ENCODE measurements at regions not wholly inside any gene's neighbourhood (a gene's known extent, or its start where the extent isn't known, plus 50 kb on each side); places are given as distances from the start of the nearest gene placed in this dataset.

- H3K9me3 Mint-ChIP-seq (ENCODE audit: unreplicated experiment): peaks cover 10% of the 10 kb centered on the region
- no peaks in the 10 kb centered on the region for H3K36me3 Mint-ChIP-seq (ENCODE audit: insufficient read depth, unreplicated experiment)
- H3K4me1 Mint-ChIP-seq (ENCODE audit: low read depth, unreplicated experiment): peaks cover 9% of the 10 kb centered on the region
- intact Hi-C loops (cut with micrococcal nuclease; ENCODE audit: unreplicated experiment): no loop called here
- H3K27me3 Mint-ChIP-seq (ENCODE audit: insufficient read depth, unreplicated experiment): no peaks in the 10 kb centered on the region
- Histone ChIP-seq H3K36me3 (ENCODE audit: control insufficient read depth, insufficient read depth, low read length) (no peaks in the 10 kb centered on the region), H3K27me3 (replicated peaks; ENCODE audit: control insufficient read depth, insufficient read depth, low read length) (no peaks in the 10 kb centered on the region), H3K4me1 (no peaks in the 10 kb centered on the region), H3K4me3 (ENCODE audit: low read depth, low read length) (no peak overlapping the region), H3K9me3 (no peaks in the 10 kb centered on the region)
- no peak overlapping the region for H3K4me3 Mint-ChIP-seq (ENCODE audit: unreplicated experiment)
- CTCF ChIA-PET: interaction anchor here (0.6 kb wide), 1 partner anchor 544 kb away, joined by 6 read pairs; no protein-coding TSS in a partner anchor
- POLR2A ChIA-PET: no interaction called here
- TF ChIP-seq CTCF (IDR thresholded peaks at IDR 0.05; ENCODE audit: insufficient read depth in 1 of 2, low read depth in 1 of 2, low read length in 1 of 2, severe bottlenecking in 1 of 2, unreplicated experiment in 1 of 2): no peak
- no peak overlapping the region for H3K27ac Mint-ChIP-seq (ENCODE audit: unreplicated experiment)
- no TSS peak for BruUV-seq (replicated peaks)
- no peak for DNase-seq
Measured at GRCh38 chr5:60417500-60418181, 282.3 kb downstream of the DEPDC1B start.

- H3K9me3 ChIP-seq: no peaks in the 10 kb centered on the region
- no peaks in the 10 kb centered on the region for H3K36me3 Mint-ChIP-seq (ENCODE audit: insufficient read depth, unreplicated experiment)
- H3K4me1 Mint-ChIP-seq (ENCODE audit: low read depth, unreplicated experiment): peaks cover 9% of the 10 kb centered on the region
- POLR2A ChIA-PET: no interaction called here
- DNase-seq: no peak
- CTCF ChIA-PET: no interaction called here
- no peaks in the 10 kb centered on the region for H3K27me3 ChIP-seq (replicated peaks; ENCODE audit: control insufficient read depth, insufficient read depth, low read length)
- no peak overlapping the region for H3K4me3 Mint-ChIP-seq (ENCODE audit: unreplicated experiment)
- H3K36me3 ChIP-seq (ENCODE audit: control insufficient read depth, insufficient read depth, low read length): no peaks in the 10 kb centered on the region
- intact Hi-C loops (cut with micrococcal nuclease; ENCODE audit: unreplicated experiment): no loop called here
- H3K27me3 Mint-ChIP-seq (ENCODE audit: insufficient read depth, unreplicated experiment): peaks cover 4% of the 10 kb centered on the region
- no peaks in the 10 kb centered on the region for H3K4me1 ChIP-seq
- BruUV-seq (replicated peaks): no TSS peak
- H3K9me3 Mint-ChIP-seq (ENCODE audit: unreplicated experiment): no peaks in the 10 kb centered on the region
- H3K27ac Mint-ChIP-seq (ENCODE audit: unreplicated experiment): no peak overlapping the region
- H3K4me3 ChIP-seq (ENCODE audit: low read depth, low read length): no peak overlapping the region
- TF ChIP-seq CTCF (IDR thresholded peaks at IDR 0.05; ENCODE audit: insufficient read depth in 1 of 2, low read depth in 1 of 2, low read length in 1 of 2, severe bottlenecking in 1 of 2, unreplicated experiment in 1 of 2): no peak
Measured at GRCh38 chr5:60415443-60415842, 284.5 kb downstream of the DEPDC1B start.

- H3K27me3 Mint-ChIP-seq (ENCODE audit: insufficient read depth, unreplicated experiment): peaks cover 4% of the 10 kb centered on the region
- ChIA-PET CTCF (no interaction called here), POLR2A (no interaction called here)
- DNase-seq: no peak
- H3K9me3 Mint-ChIP-seq (ENCODE audit: unreplicated experiment): no peaks in the 10 kb centered on the region
- no peak for TF ChIP-seq CTCF (IDR thresholded peaks at IDR 0.05; ENCODE audit: insufficient read depth in 1 of 2, low read depth in 1 of 2, low read length in 1 of 2, severe bottlenecking in 1 of 2, unreplicated experiment in 1 of 2)
- Histone ChIP-seq H3K27me3 (replicated peaks; ENCODE audit: control insufficient read depth, insufficient read depth, low read length) (no peaks in the 10 kb centered on the region), H3K9me3 (no peaks in the 10 kb centered on the region), H3K36me3 (ENCODE audit: control insufficient read depth, insufficient read depth, low read length) (no peaks in the 10 kb centered on the region), H3K4me3 (ENCODE audit: low read depth, low read length) (no peak overlapping the region), H3K4me1 (no peaks in the 10 kb centered on the region)
- no peak overlapping the region for H3K27ac Mint-ChIP-seq (ENCODE audit: unreplicated experiment)
- no peak overlapping the region for H3K4me3 Mint-ChIP-seq (ENCODE audit: unreplicated experiment)
- no peaks in the 10 kb centered on the region for H3K4me1 Mint-ChIP-seq (ENCODE audit: low read depth, unreplicated experiment)
- H3K36me3 Mint-ChIP-seq (ENCODE audit: insufficient read depth, unreplicated experiment): no peaks in the 10 kb centered on the region
- BruUV-seq (replicated peaks): no TSS peak
- intact Hi-C loops (cut with micrococcal nuclease; ENCODE audit: unreplicated experiment): no loop called here
Measured at GRCh38 chr5:60410427-60410826, 289.5 kb downstream of the DEPDC1B start.
